Esophagus (tissue), 2 donors: ENCODE measurements at regions not wholly inside any gene's neighbourhood (a gene's known extent, or its start where the extent isn't known, plus 50 kb on each side); places are given as distances from the start of the nearest gene placed in this dataset.

Experiments used
- H3K27ac ChIP-seq, 2 donors: one replicate each; pipeline ENCODE4 v1.5.1; 2013; ENCODE audit warnings: low read depth in 2 of 2, mild to moderate bottlenecking in 2 of 2, inconsistent platforms in 1 of 2, low read length in 1 of 2, moderate library complexity in 1 of 2
- H3K27me3 ChIP-seq, 2 donors: one replicate each; pipeline ENCODE4 v1.6.1; 2013; ENCODE audit warnings: low read length in 2 of 2, control low read depth in 1 of 2, mild to moderate bottlenecking in 1 of 2; ENCODE audit not compliant: insufficient read depth in 2 of 2, control insufficient read depth in 1 of 2
- H3K36me3 ChIP-seq, 2 donors: one replicate each; pipeline ENCODE4 v1.6.1; 2013; ENCODE audit warnings: low read length in 1 of 2; ENCODE audit not compliant: control insufficient read depth in 2 of 2, insufficient read depth in 2 of 2
- H3K4me1 ChIP-seq, 2 donors: one replicate each; pipeline ENCODE4 v1.6.1; 2013; ENCODE audit warnings: low read length in 1 of 2; ENCODE audit not compliant: control insufficient read depth in 2 of 2, insufficient read depth in 2 of 2
- H3K4me3 ChIP-seq, 2 donors: one replicate each; pipeline ENCODE4 v1.5.1; 2013; ENCODE audit warnings: low read length in 2 of 2, mild to moderate bottlenecking in 2 of 2, low read depth in 1 of 2, moderate library complexity in 1 of 2
- H3K9me3 ChIP-seq, 2 donors: one replicate each; pipeline ENCODE4 v1.6.1; 2013; ENCODE audit warnings: mild to moderate bottlenecking in 2 of 2, low read depth in 1 of 2, low read length in 1 of 2, moderate library complexity in 1 of 2; ENCODE audit not compliant: control insufficient read depth in 2 of 2, insufficient read depth in 1 of 2
- WGBS, 2 donors: extraction: QIAGEN DNeasy Blood & Tissue Kit; methylation state at CpG; one replicate each; pipeline ENCODE4 v1.1.7; 2013; 5-methylcytosine and 5-hydroxymethylcytosine counted together
- donor health status: healthy with polysubstance abuse.
- donor health status: Bipolar disorder and iron deficiency.

DNA sequence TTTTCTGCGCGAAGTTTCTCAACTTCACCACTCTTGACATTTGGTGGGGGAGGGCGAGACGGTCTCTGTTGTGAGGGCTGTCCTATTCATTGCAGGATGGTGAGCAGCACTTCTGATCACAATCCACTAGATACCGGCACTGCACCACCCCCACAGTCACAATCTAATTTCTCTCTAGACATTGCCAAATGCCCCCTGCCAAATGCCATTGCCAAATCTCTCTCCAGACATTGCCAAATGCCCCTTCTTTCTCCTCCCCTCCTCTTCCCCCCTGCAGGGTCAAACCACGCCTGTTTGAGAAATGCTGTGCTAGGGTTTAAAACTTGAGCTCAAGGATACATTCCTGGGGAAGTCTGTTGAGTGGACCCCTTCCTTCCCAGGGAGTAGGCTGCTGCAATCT is 603.5 kb upstream of the CDH4 start:
- WGBS, 2 donors = 74 to 81% methylated on average over 6 of the region's 6 CpGs
- no peaks in the 10 kb centered on the region for H3K4me1 ChIP-seq
- H3K36me3 ChIP-seq = no peaks in the 10 kb centered on the region
- H3K27ac ChIP-seq = no peak overlapping the region
- H3K27me3 ChIP-seq = no peaks in the 10 kb centered on the region
- no peak overlapping the region for H3K4me3 ChIP-seq
- peaks cover 0 to 5% of the 10 kb centered on the region in 2 donors for H3K9me3 ChIP-seq

DNA sequence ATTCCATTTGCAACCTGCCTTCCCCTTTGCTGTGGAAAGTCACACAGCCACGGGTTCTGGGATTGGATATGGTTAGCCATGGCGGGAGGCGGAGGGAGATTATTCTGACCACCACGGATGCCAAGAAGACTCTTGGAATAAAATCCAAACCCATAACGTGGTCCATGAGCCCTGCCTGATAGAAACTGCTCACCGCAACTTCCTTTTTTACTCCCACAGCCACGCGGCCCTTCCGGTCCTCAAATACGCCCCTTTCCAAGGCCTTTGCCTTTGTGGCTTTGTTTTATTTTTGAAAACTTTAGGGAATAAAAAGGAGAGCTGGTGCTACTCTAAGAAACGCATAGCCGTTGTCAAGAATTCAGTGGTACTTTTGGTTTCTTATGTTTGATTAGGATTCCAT is 602.5 kb upstream of the CDH4 start:
- WGBS, 2 donors = 84 to 87% methylated on average over 12 of the region's 12 CpGs
- H3K27me3 ChIP-seq = no peaks in the 10 kb centered on the region
- no peak overlapping the region for H3K4me3 ChIP-seq
- no peaks in the 10 kb centered on the region for H3K36me3 ChIP-seq
- peaks cover 0 to 8% of the 10 kb centered on the region in 2 donors for H3K9me3 ChIP-seq
- H3K27ac ChIP-seq = no peak overlapping the region
- no peaks in the 10 kb centered on the region for H3K4me1 ChIP-seq

DNA sequence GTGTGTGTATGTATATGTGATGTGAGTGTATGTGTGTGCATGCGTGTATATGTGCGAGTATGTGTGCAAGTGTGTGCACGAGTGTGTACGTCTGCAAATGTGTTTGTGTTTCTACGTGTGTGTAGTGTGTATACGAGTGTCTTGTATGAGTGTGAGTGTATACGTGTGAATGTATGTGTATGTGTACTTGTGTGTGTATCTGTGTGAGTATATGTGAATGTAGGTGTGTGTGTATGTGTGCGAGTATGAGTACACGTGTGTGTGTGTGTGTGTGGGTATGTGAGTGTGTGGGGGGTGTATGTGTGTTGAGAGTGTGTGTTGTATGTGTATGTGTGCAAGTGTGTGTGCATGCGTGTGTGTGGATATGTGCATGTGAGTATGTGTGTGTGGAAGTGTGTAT is 602.0 kb upstream of the CDH4 start:
- Histone ChIP-seq H3K27me3 (no peaks in the 10 kb centered on the region), H3K27ac (no peak overlapping the region), H3K36me3 (no peaks in the 10 kb centered on the region), H3K4me1 (no peaks in the 10 kb centered on the region), H3K9me3 (peaks cover 0 to 8% of the 10 kb centered on the region in 2 donors), H3K4me3 (no peak overlapping the region)
- 95 to 97% methylated on average over 10 of the region's 10 CpGs for WGBS, 2 donors

DNA sequence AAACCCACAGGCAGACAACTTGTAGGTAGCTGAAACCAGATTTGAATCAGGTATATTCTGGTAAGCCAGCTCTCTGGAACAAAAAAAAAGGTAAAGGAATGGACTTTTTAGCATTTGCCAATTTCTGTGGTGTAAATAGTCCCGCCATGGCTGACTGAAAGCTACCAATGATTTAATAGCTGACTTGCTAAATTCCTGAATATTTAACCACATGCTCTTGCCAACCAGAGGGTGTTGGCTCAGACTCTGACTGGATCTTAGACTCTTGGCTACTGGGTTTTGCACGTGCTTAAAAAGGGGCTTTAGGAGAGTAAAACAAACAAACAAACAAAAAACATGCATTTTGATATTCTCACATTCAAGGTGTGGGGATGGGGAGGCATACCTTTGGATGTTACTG is 600.0 kb upstream of the CDH4 start:
- Histone ChIP-seq H3K9me3 (peaks cover 0 to 8% of the 10 kb centered on the region in 2 donors), H3K4me1 (no peaks in the 10 kb centered on the region), H3K27me3 (no peaks in the 10 kb centered on the region), H3K36me3 (no peaks in the 10 kb centered on the region), H3K27ac (no peak overlapping the region), H3K4me3 (no peak overlapping the region)
- 66 to 70% methylated on average over 2 of the region's 2 CpGs for WGBS, 2 donors

DNA sequence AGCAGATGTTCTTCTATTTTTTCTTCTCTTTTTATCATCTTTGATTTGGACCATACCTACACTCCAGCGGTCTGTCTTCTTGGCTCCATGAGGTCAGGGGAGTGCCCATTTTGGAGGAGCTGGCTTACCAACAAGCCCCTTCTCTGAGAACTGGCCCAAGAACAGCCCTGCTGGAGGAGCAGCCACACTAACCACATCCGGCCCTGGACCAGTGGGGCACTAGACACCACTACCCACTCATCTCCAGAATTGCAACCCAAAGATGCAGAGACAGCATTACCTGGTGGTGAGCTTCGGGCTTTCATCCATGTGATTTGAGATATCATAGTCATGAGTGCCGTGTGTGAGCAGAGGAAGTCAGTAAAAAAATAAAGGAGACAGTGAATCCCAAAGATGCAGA is 599.4 kb upstream of the CDH4 start:
- Histone ChIP-seq H3K27me3 (no peaks in the 10 kb centered on the region), H3K9me3 (peaks cover 0 to 8% of the 10 kb centered on the region in 2 donors), H3K4me1 (no peaks in the 10 kb centered on the region), H3K4me3 (no peak overlapping the region), H3K27ac (no peak overlapping the region), H3K36me3 (no peaks in the 10 kb centered on the region)
- WGBS, 2 donors = 79% methylated on average over 4 of the region's 4 CpGs

DNA sequence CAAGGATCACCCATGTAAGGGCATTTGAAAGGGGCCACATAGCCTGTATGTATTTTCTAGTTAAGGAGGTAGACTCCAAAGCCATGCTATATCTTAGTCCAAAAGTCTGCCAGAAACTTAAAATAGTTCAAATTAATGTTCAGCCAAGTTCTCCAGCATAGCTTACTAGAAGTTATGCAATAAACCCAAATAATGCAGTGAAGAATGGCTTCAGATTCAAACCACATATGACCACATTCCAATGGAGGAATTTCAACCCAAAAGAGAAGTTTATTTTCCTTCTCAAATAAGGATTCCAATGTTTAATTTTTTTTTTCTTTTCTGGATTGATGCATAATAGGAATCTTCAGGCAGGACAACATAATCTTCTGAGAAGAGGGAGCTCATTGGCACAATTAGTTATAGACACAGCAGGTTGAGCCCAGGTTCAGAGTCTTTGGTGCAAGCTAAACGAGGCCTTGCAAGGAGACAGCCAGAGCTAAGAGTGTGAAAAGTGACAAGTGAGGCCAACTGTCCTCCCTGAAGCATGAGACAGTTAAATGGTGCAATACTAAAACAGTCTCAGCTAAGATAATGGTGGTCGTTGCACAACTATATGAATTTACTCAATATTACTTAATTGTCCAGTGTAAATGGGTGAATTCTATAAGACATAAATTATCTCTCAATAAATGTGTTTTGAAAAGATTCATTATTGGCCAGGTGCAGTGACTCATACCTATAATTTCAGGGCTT is 598.8 kb upstream of the CDH4 start:
- Histone ChIP-seq H3K27me3 (no peaks in the 10 kb centered on the region), H3K4me1 (no peaks in the 10 kb centered on the region), H3K36me3 (no peaks in the 10 kb centered on the region), H3K9me3 (peaks cover 0 to 8% of the 10 kb centered on the region in 2 donors), H3K4me3 (no peak overlapping the region), H3K27ac (no peak overlapping the region)
- WGBS, 2 donors = 33 to 41% methylated on average over 2 of the region's 2 CpGs

DNA sequence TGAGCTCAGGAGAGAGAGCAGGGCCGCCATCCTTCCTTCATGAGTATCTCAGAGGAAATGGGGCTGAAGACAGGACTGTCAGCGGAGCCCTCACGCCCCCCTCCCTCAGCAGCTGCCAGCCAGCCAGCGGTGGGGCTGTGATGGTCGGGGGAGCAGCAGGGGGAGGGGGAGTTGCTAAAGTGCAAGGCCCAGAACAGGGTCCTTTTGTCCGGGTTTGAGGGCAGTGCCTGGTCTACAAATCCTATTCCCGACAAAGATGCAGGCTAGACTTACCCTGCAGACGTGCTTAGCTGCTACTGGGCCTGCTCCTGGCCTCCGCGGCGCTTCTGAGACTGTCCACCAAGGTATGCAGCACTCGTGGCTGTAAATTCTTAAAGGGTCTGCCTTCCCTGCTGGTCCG is 593.4 kb upstream of the CDH4 start:
- no peaks in the 10 kb centered on the region for H3K4me1 ChIP-seq
- no peak overlapping the region for H3K27ac ChIP-seq
- WGBS, 2 donors = 50 to 54% methylated on average over 13 of the region's 13 CpGs
- no peaks in the 10 kb centered on the region for H3K36me3 ChIP-seq
- no peaks in the 10 kb centered on the region for H3K27me3 ChIP-seq
- H3K9me3 ChIP-seq = peaks cover 0 to 5% of the 10 kb centered on the region in 2 donors
- no peak overlapping the region for H3K4me3 ChIP-seq

DNA sequence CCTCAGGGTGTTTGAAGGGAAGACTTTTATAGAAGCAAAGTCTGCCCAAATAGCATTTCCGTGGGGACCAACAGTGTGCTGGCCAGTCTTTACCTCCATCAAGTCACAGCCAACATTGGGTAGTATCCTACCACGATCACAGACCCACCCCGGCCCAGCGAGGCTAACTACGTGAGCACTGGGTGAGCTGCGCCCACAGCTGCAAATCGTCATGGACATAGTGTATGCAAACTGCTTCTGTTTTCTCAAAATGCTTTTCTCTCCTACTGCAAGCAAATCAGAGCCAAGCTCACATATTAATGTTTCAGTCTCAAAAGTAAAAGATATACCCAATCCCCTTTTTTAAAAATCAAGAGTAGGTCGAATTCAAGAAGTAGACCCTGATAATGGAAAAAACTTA is 592.8 kb upstream of the CDH4 start:
- WGBS, 2 donors = 69 to 78% methylated on average over 8 of the region's 8 CpGs
- no peaks in the 10 kb centered on the region for H3K4me1 ChIP-seq
- H3K27me3 ChIP-seq = no peaks in the 10 kb centered on the region
- peaks cover 0 to 4% of the 10 kb centered on the region in 2 donors for H3K9me3 ChIP-seq
- H3K36me3 ChIP-seq = no peaks in the 10 kb centered on the region
- no peak overlapping the region for H3K4me3 ChIP-seq
- H3K27ac ChIP-seq = no peak overlapping the region

DNA sequence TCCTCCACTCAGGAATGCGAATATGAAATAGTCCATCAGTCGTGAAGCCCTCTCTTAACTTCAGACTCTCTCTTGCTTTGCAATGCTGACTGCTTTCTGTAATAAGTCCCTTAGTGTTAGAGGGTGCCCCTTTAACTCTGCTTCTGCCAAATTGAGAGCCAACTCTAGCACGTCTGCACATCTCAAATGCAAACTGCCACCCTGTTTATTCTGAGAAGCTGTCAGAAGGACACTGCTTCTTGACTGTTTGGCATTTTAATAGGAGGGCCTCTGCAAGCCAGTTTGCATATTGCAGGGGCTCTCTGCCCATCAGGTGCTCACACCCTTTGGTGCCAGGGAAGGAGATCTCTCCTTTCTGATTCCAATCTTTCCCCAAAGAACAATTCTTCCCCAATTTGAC is 589.8 kb upstream of the CDH4 start:
- Histone ChIP-seq H3K27me3 (no peaks in the 10 kb centered on the region), H3K36me3 (no peaks in the 10 kb centered on the region), H3K9me3 (peaks cover 0 to 5% of the 10 kb centered on the region in 2 donors), H3K4me1 (no peaks in the 10 kb centered on the region), H3K4me3 (no peak overlapping the region), H3K27ac (no peak overlapping the region)
- 51 to 56% methylated on average over 3 of the region's 3 CpGs for WGBS, 2 donors

DNA sequence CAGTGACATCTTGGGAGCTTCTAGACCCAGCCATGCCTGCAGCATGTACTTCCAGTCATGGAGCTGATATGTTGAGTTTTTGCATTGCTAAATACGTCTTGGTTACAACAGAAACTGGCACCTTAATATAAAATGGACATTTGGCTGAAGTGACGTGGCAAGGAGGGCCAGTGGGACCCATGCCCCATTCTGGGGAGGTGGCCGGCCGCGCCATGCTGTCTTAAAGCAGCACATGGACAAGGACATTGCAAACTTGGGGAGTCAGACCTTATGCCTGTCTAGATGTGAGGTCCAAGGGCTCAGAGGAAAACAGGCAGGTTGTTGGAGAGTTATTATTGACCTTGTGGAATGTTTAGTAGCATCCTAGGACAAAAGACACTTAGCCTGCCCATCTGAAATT is 588.0 kb upstream of the CDH4 start:
- Histone ChIP-seq H3K4me1 (no peaks in the 10 kb centered on the region), H3K27ac (no peak overlapping the region), H3K4me3 (no peak overlapping the region), H3K36me3 (no peaks in the 10 kb centered on the region), H3K27me3 (no peaks in the 10 kb centered on the region), H3K9me3 (peaks cover 0 to 5% of the 10 kb centered on the region in 2 donors)
- WGBS, 2 donors = 80 to 84% methylated on average over 5 of the region's 5 CpGs
